GM12878 (cell line): ENCODE measurements at regions not wholly inside any gene's neighbourhood (a gene's known extent, or its start where the extent isn't known, plus 50 kb on each side); places are given as distances from the start of the nearest gene placed in this dataset.
A peak's percentile ranks its signal among the peaks of the same experiment; 100 is the strongest.

Experiments
- BCL11A ChIP-seq: IDR thresholded peaks from 2 replicates; pipeline ENCODE4 v1.6.1; 2011; ENCODE audit warnings: low read depth, low read length
- BHLHE40 ChIP-seq, 2 experiments: fragments of 450-650 bp in 1 of 2; IDR thresholded peaks; 2 replicates each; pipeline ENCODE4 v1.6.1; 2011 to 2017; ENCODE audit warnings: low read depth in 2 of 2, borderline replicate concordance in 1 of 2, improper control_type of control experiment in 1 of 2, low read length in 1 of 2, mild to moderate bottlenecking in 1 of 2
- CBFB ChIP-seq: IDR thresholded peaks from 2 replicates; pipeline ENCODE4 v1.6.1; 2016; ENCODE audit warnings: antibody characterized with exemption, low read depth
- CHD2 ChIP-seq: IDR thresholded peaks from 2 replicates; pipeline ENCODE4 v1.6.1; 2011; ENCODE audit warnings: low read depth, low read length, improper control_type of control experiment, borderline replicate concordance
- EED ChIP-seq: sonication (generic); IDR thresholded peaks from 2 replicates; pipeline ENCODE4 v1.6.1; 2016; ENCODE audit warnings: antibody characterized with exemption, low read depth
- ETV6 ChIP-seq, 2 experiments: fragments of 450-650 bp in 1 of 2; IDR thresholded peaks in 1 of 2; conservative IDR thresholded peaks in 1 of 2; 2 replicates each; pipeline ENCODE4 v1.6.1; 2014; ENCODE audit warnings: antibody characterized with exemption in 1 of 2, borderline replicate concordance in 1 of 2, low read depth in 1 of 2, mild to moderate bottlenecking in 1 of 2, moderate library complexity in 1 of 2
- FOXK2 ChIP-seq: fragments of 450-650 bp; IDR thresholded peaks from 2 replicates; pipeline ENCODE4 v1.6.1; 2017; ENCODE audit warnings: mild to moderate bottlenecking, moderate library complexity
- HDAC2 ChIP-seq: fragments of 200-600 bp; sonication (generic); IDR thresholded peaks from 2 replicates; pipeline ENCODE4 v1.6.1; 2017
- HSF1 ChIP-seq: fragments of 150-350 bp; IDR thresholded peaks from 2 replicates; pipeline ENCODE4 v1.6.1; 2014; ENCODE audit warnings: mild to moderate bottlenecking, low read depth, low read length
- IKZF1 ChIP-seq: fragments of 450-650 bp; conservative IDR thresholded peaks from 2 replicates; pipeline ENCODE4 v1.6.1; 2017; ENCODE audit warnings: antibody characterized with exemption, mild to moderate bottlenecking
- IKZF2 ChIP-seq, 2 experiments: fragments of 450-650 bp; IDR thresholded peaks; 2 replicates each; pipeline ENCODE4 v1.6.1; 2017; ENCODE audit warnings: mild to moderate bottlenecking in 2 of 2, moderate library complexity in 2 of 2
- IRF4 ChIP-seq: IDR thresholded peaks from 2 replicates; pipeline ENCODE4 v1.6.1; 2011; ENCODE audit warnings: low read depth, low read length
- KAT2A ChIP-seq: conservative IDR thresholded peaks from 2 replicates; pipeline ENCODE4 v1.6.1; 2011; ENCODE audit warnings: low read depth, low read length; ENCODE audit not compliant: control insufficient read depth
- MEF2B ChIP-seq: fragments of 450-650 bp; IDR thresholded peaks from 2 replicates; pipeline ENCODE4 v1.6.1; 2018; ENCODE audit warnings: mild to moderate bottlenecking, moderate library complexity; ENCODE audit not compliant: partially characterized antibody, poor library complexity, severe bottlenecking
- NFIC ChIP-seq: IDR thresholded peaks from 2 replicates; pipeline ENCODE4 v1.6.1; 2012; ENCODE audit warnings: low read depth, mild to moderate bottlenecking, inconsistent platforms, low read length, moderate library complexity
- NRF1 ChIP-seq: conservative IDR thresholded peaks from 2 replicates; pipeline ENCODE4 v1.6.1; 2011; ENCODE audit warnings: mild to moderate bottlenecking, low read depth, low read length, improper control_type of control experiment
- PAX5 ChIP-seq: IDR thresholded peaks from 2 replicates; pipeline ENCODE4 v1.6.1; 2011; ENCODE audit warnings: low read depth, low read length, borderline replicate concordance
- POLR2AphosphoS2 ChIP-seq: IDR thresholded peaks from 2 replicates; pipeline ENCODE4 v1.6.1; 2011; ENCODE audit warnings: low read depth, mild to moderate bottlenecking, low read length, improper control_type of control experiment, moderate library complexity
- SP1 ChIP-seq: IDR thresholded peaks from one replicate; pipeline ENCODE4 v1.6.1; 2011; ENCODE audit warnings: low read depth, low read length
- SPI1 ChIP-seq: IDR thresholded peaks from 2 replicates; pipeline ENCODE4 v1.6.1; 2011; ENCODE audit warnings: low read depth, mild to moderate bottlenecking, low read length, moderate library complexity, borderline replicate concordance; ENCODE audit not compliant: insufficient read depth
- SRF ChIP-seq, 2 experiments: IDR thresholded peaks; 2 replicates each; pipeline ENCODE4 v1.6.1; 2011; ENCODE audit warnings: low read depth in 2 of 2, low read length in 2 of 2, mild to moderate bottlenecking in 1 of 2, moderate library complexity in 1 of 2
- SUPT20H ChIP-seq: IDR thresholded peaks from 2 replicates; pipeline ENCODE4 v1.6.1; 2011; ENCODE audit warnings: low read depth, mild to moderate bottlenecking, low read length, moderate library complexity, borderline replicate concordance; ENCODE audit not compliant: control insufficient read depth
- TAF1 ChIP-seq: IDR thresholded peaks from 2 replicates; pipeline ENCODE4 v1.6.1; 2011; ENCODE audit warnings: mild to moderate bottlenecking, low read depth, low read length, borderline replicate concordance
- TBL1XR1 ChIP-seq: IDR thresholded peaks from 2 replicates; pipeline ENCODE4 v1.6.1; 2012; ENCODE audit warnings: low read depth, low read length, improper control_type of control experiment
- TCF12 ChIP-seq: IDR thresholded peaks from 2 replicates; pipeline ENCODE4 v1.6.1; 2011; ENCODE audit warnings: low read depth, mild to moderate bottlenecking, low read length
- TCF3 ChIP-seq: IDR thresholded peaks from 2 replicates; pipeline ENCODE4 v1.6.1; 2012; ENCODE audit warnings: low read depth, mild to moderate bottlenecking, low read length, borderline replicate concordance; ENCODE audit not compliant: insufficient read depth
- ZNF24 ChIP-seq: fragments of 450-650 bp; IDR thresholded peaks from 2 replicates; pipeline ENCODE4 v1.6.1; 2017; ENCODE audit warnings: antibody characterized with exemption, mild to moderate bottlenecking
- ZNF592 ChIP-seq: fragments of 450-650 bp; IDR thresholded peaks from 2 replicates; pipeline ENCODE4 v1.6.1; 2017; ENCODE audit warnings: mild to moderate bottlenecking, moderate library complexity

GRCh38 chr3:137330246-137330645, 372.5 kb downstream of the IL20RB start (continued):
- peak; percentile 54; the same call in 1 of the 2 replicates for TF ChIP-seq ZNF592
- no peak for TF ChIP-seq KAT2A
- peak in 1 of 2 experiments; percentile 40; a peak in 1 of 4 replicates for TF ChIP-seq SRF (IDR thresholded peaks at IDR 0.05; ENCODE audit: low read depth in 2 of 2, low read length in 2 of 2)
- TF ChIP-seq HDAC2: no peak
- TF ChIP-seq SPI1: peak; percentile 88
- TF ChIP-seq NFIC: peak; percentile 93
- peak; percentile 93 to 95 for TF ChIP-seq IKZF2 (IDR thresholded peaks at IDR 0.05)
- no peak for TF ChIP-seq SUPT20H
- TF ChIP-seq HSF1: no peak
- TF ChIP-seq CBFB: peak; percentile 50; the same call in 1 of the 2 replicates
- TF ChIP-seq POLR2AphosphoS2: no peak
- TF ChIP-seq ETV6 (conservative IDR thresholded peaks at IDR 0.05 in 1 of 2, IDR thresholded peaks at IDR 0.05 in 1 of 2; ENCODE audit: borderline replicate concordance in 1 of 2, low read depth in 1 of 2): peak in 1 of 2 experiments; percentile 83; a peak in 2 of 4 replicates
- no peak for TF ChIP-seq TAF1
- TF ChIP-seq ZNF24: peak; percentile 47; the same call in 1 of the 2 replicates
- peak; percentile 54; the same call in 1 of the 2 replicates for TF ChIP-seq CHD2
- TF ChIP-seq SP1: no peak
- TF ChIP-seq NRF1: no peak
- peak; percentile 56; the same call in 1 of the 2 replicates for TF ChIP-seq TCF12
- no peak for TF ChIP-seq FOXK2
- peak; percentile 77 for TF ChIP-seq PAX5
- TF ChIP-seq IKZF1: peak; percentile 96
- TF ChIP-seq EED: peak; percentile 98
- TF ChIP-seq IRF4: peak; percentile 90
- no peak for TF ChIP-seq MEF2B
- peak; percentile 68 for TF ChIP-seq TBL1XR1
- TF ChIP-seq BHLHE40 (IDR thresholded peaks at IDR 0.05; ENCODE audit: borderline replicate concordance in 1 of 2, low read depth in 2 of 2, low read length in 1 of 2): peak; percentile 56 to 71; a peak in 2 of 4 replicates
- TF ChIP-seq BCL11A: peak; percentile 96
- TF ChIP-seq TCF3: 0 out of 2 replicates have a peak, but pooled peaks have one; percentile 30
